Stimulated activated CD4-positive, alpha-beta T cell treated with anti-CD3 and anti-CD28 coated beads, Interleukin-12 subunit alpha, Interleukin-12 subunit beta, amount 100 ng/mL, for 48 hours (primary cell): ENCODE measurements at regions not wholly inside any gene's neighbourhood (a gene's known extent, or its start where the extent isn't known, plus 50 kb on each side); places are given as distances from the start of the nearest gene placed in this dataset.

Source experiments
- DNase-seq, 3 donors: peaks; one replicate each; pipeline ENCODE4 v3.0.0-alpha.2; 2020; ENCODE audit warnings: low read depth in 2 of 3, low spot score in 1 of 3

DNA sequence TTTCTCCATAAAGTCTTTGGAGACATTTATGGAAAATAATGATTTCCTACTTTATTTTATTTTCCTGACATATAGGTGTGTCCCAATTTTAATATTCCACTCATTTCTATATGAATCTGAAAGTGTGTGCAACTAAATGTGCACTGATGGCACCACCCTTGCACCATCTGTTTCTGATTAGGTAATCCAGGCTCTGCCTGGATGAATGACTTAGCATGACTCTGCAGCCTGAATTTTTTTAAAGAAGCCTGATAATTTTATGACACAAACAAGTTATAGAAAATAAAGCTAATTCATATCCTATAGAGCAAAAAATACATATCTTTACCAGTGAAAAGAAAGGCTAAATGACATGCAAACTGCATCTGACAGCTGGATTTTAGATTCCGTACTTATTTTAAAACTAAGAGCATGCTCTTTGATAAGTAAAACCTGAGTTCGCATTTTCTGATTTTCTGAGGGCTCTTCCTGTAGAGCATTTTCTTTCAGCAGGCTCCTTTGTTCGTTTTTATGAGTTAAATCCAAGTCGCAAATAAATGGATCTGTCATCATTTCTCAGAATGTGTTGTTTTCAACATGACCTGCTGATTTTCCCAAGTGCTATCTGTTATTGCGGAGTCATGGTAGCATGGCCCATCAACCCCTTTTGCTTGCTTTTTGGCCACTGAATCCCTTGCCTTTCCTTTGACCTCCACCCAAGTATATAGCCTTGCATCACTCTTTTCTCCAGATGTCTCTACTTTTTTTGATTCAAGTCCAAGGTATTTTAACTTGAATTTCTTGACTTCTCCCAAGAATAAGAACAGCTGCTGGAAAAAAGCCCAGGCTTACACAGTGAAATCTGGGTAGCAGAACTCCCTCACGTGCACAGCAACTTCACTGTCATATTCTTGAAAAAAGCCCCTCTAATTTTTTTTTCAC, 52.8 kb upstream of the LYPLAL1 start:
- no peak for DNase-seq

DNA sequence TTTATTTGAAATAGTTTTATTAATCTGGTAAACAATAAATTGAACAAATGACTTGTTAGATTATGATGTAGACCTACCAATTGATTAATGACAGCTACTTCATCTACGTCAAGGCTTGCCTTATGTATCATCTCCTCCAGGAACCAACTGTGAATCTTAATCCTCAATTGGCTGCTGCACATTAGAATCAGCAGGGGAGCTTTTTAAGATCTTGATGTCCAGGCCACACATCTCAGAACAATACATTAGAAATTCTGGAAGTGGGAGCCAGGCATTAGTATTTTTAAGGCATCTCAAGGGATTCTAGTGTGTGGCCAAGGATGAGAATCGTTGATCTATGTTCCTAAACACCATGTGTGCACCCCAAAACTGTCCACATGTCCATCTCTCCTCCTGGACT, 52.0 kb upstream of the LYPLAL1 start:
- DNase-seq: no peak

DNA sequence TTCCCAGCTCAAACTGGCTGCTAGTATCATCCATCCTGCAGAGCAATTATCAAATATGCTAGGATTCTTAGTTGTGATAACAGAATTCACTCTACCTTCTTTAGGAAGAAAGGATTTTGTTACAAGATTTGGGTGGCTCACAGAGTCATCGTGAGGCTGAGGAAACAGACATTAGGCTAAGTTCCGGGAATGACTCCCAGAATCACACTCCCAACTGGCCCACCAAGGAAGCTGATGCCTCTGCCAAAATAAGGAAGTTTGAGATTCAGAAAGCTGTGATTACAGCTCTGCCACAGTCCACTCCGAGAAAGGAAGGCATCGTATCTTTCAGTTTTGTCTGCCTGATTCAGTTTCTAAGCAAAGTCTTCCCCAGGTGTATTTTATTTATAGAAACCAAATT, 50.6 kb upstream of the LYPLAL1 start:
- DNase-seq: no peak
